ENCODE measurements at regions not wholly inside any gene's neighbourhood (a gene's known extent, or its start where the extent isn't known, plus 50 kb on each side); places are given as distances from the start of the nearest gene placed in this dataset.
A peak's percentile ranks its signal among the peaks of the same experiment; 100 is the strongest.

- TF ChIP-seq POLR2A (IDR thresholded peaks at IDR 0.05) (no peak), CTCF (IDR thresholded peaks at IDR 0.05) (no peak)
- Histone ChIP-seq H3K36me3 (no peaks in the 10 kb centered on the region), H3K27ac (no peak overlapping the region), H3K4me1 (no peaks in the 10 kb centered on the region), H3K27me3 (no peaks in the 10 kb centered on the region), H3K4me3 (no peak overlapping the region), H3K9me3 (peaks cover 0 to 10% (median 0%) of the 10 kb centered on the region in 12 donors)
- ATAC-seq (no peak), DNase-seq (no peak)
- intact Hi-C loops (cut with DNase I) = no loop called here
Measured at GRCh38 chr9:80493258-80493657, 921.5 kb downstream of the TLE4 start.

- TF ChIP-seq POLR2A (IDR thresholded peaks at IDR 0.05) (no peak), CTCF (IDR thresholded peaks at IDR 0.05) (no peak)
- Histone ChIP-seq H3K4me1 (no peaks in the 10 kb centered on the region), H3K36me3 (no peaks in the 10 kb centered on the region), H3K27ac (no peak overlapping the region), H3K4me3 (no peak overlapping the region), H3K27me3 (no peaks in the 10 kb centered on the region), H3K9me3 (peaks cover 0 to 10% (median 0%) of the 10 kb centered on the region in 12 donors)
- 27 to 35% (median 32%) methylated on average over 3 of the region's 3 CpGs for WGBS, 4 donors
- DNase-seq (peak in 3 of 5 donors; percentile 27 to 60 (median 37)), ATAC-seq (peak; percentile 69 to 93 (median 92))
- intact Hi-C loops (cut with DNase I) = no loop called here
Measured at GRCh38 chr9:80492221-80492620, 920.5 kb downstream of the TLE4 start.

- Histone ChIP-seq H3K36me3 (no peaks in the 10 kb centered on the region), H3K9me3 (peaks cover 0 to 10% (median 0%) of the 10 kb centered on the region in 12 donors), H3K4me3 (no peak overlapping the region), H3K4me1 (no peaks in the 10 kb centered on the region), H3K27me3 (no peaks in the 10 kb centered on the region), H3K27ac (no peak overlapping the region)
- intact Hi-C loops (cut with DNase I) = no loop called here
- 74 to 83% (median 79%) methylated on average over 4 of the region's 4 CpGs for WGBS, 4 donors
- ATAC-seq (no peak), DNase-seq (no peak)
- TF ChIP-seq POLR2A (IDR thresholded peaks at IDR 0.05) = no peak
- TF ChIP-seq CTCF (IDR thresholded peaks at IDR 0.05) = no peak
Measured at GRCh38 chr9:80491086-80491696, 919.4 kb downstream of the TLE4 start.

GRCh38 chr9:80489329-80489728, 917.6 kb downstream of the TLE4 start:
- Histone ChIP-seq H3K4me1 (no peaks in the 10 kb centered on the region), H3K27ac (no peak overlapping the region), H3K9me3 (no peaks in the 10 kb centered on the region), H3K36me3 (no peaks in the 10 kb centered on the region), H3K4me3 (no peak overlapping the region), H3K27me3 (no peaks in the 10 kb centered on the region)
- no peak for TF ChIP-seq CTCF (IDR thresholded peaks at IDR 0.05)
- no peak for TF ChIP-seq POLR2A (IDR thresholded peaks at IDR 0.05)
- intact Hi-C loops (cut with DNase I) = no loop called here
- ATAC-seq = no peak
- no peak for DNase-seq
- 84 to 91% (median 90%) methylated on average over 4 of the region's 4 CpGs for WGBS, 4 donors
